ENCODE measurements at regions not wholly inside any gene's neighbourhood (a gene's known extent, or its start where the extent isn't known, plus 50 kb on each side); places are given as distances from the start of the nearest gene placed in this dataset.
A peak's percentile ranks its signal among the peaks of the same experiment; 100 is the strongest.

DNA sequence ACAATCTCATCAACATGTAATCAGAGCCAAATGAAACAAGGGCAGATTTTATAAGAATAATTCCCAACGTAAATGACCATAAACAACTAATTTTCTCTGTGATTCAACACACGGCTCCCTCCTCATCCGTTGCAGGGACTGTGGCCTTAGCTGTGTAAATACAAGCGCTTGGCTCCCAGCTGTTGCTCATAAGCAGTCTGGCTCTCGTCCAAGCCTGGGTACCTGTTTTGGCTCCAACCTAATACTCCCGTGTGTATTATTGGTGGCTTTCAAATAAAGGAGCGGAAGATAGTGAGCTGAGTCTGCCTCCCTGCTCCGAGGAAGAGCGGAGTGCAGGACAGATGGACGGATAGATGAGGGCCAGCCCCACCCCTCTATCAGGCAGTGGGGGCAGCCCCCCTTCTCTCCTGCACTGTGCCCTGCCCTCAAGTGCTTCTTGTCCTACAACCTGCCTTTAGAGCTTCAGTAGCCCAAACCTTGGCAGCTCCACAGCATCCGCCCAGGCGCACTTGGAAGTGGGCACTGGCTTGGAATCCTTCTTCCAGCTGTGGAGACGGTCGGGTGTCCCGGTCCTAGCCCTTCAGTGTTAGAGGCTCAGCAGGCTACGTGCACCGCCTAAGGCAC, 670.9 kb downstream of the BRD1 start:
- DNase-seq, result peak in 1 of 2 experiments; percentile 54

DNA sequence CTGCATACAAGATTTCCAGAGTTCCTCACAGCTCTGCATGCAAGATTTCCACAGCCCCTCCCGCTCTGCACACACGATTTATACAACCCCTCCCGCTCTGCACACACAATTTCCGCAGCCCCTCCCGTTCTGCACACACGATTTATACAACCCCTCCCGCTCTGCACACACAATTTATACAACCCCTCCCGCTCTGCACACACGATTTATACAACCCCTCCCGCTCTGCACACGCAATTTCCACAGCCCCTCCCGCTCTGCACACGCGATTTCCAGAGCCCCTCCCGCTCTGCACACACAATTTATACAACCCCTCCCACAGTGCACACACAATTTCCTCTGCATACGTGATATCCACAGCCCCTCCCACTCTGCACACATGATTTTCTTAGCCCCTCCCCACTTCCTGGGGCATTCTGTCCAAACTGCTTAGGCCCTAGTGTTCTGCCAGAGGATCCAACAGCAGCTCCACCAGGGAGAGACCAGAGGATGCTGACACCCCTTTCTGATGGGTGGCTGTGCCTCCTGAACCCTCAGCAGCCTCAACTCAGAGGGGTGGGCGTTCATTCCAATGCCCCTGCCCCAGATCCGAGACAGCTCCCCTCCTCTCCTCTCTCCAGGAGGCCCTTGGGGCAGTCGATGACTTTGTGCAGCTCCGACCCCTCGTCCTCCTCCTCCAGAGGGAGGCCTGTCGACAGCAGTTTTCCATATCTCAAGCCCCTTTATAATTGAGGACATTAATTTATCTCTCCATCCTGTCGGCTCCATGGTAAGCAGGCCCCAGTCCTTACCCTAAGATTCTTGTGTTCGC, 671.7 kb downstream of the BRD1 start:
- no peak for DNase-seq

- DNase-seq, result no peak
These were observed 672.5 kb downstream of the BRD1 start for GRCh38 chr22:49155039-49155769.

DNA sequence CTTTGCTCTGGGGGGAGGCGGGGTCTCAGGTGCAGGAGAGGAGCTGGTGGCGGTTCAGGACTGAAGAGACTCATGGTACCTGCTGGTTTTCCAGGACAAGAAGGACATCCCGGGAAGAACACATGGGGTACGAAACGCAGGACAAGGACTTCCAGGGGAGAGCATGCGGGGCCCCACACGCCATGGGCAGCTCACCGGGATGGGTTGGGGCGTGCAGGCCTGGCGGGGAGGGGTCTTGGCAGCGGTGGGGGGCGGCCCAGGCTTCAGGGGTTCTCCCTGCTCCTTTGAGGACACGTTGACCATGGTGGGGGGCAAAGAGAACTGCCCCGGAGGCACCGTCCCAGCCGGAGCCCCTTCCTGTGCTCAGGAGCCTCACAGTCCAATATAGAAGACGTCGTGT, 673.2 kb downstream of the BRD1 start:
- no peak for DNase-seq

- DNase-seq, result no peak
These were observed 673.8 kb downstream of the BRD1 start for GRCh38 chr22:49153921-49154320.

DNA sequence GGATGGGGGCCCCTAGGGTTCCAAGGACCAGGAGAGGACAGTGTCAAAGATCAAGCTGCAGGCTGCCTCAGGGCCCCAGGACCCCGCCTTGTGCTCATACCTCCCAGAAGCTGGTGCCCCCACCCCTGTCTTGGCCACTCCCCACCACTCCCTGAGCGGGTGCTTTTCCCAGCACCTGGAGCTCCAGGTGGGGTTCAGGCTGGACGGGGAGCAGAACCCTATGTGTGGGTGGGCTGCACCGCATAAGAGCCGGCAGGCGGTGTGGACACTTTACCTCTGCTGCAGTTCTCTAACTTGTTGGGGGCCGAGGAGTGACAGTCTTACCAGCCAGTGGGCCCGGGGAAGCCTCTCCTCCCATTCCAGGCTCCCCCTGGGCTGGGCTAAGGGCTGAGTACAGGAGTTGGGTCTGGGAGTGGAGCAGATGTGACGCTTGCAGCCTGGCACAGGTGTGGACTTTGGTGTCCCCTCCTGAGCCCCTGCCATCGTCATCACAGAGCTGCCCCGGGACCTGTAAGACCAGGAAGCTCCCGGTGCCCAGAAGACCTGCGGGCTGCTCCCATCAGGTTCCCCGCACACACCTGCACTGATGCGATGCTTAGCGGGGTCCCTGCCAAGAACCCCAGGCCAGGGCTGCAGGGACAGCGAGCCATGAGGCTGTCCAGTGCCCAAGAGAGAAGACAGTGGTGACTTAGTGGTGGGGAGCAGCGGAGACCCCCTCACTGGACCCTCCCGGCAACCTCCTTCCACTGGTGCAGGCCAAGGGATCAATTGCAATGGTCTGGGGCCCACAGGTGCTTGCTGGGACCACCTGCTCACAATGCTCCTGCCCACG, 674.5 kb downstream of the BRD1 start:
- DNase-seq, result no peak

- DNase-seq, result no peak
These were observed 675.3 kb downstream of the BRD1 start for GRCh38 chr22:49152127-49152938.

DNA sequence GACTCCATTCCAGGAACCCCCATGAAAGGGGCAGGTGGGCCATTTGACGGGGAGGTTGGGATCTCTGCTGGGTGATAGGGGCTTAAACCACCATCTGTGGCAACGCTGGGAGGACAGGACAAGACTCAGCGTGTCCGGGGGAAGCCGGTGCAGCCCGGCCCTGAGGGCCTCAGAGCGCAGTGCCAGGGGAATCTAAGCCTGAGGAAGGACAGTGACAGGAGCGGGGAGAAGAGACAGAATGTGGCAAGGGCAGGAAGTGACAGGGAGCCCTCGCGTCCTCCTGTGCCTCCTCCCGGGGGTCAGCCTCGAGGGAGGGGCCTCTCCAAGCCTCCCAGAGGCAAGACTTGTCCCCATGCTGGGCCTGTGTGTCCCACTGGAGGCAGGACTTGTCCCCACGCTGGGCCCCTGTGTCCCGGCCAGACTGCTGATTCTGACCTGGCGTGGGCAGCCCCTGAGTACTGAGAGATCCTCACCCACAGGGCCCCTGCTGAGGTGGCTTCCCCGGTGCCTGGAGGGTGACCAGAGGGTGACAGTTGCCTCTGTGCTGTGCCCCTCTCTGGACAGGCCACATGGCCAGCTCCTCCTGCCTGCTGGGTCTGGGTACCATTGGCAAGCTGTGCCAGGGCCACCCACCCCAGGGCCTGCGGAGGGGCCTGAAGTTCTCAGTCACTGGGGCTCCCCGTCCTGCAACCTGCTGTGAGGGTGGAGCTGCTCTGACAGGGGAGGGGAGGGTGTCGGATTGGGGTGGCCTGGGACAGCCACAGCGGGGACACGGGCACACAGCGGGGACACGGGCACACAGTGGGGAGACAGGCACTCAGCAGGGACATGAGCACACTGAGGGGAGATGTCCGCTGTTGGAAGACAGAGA, 676.2 kb downstream of the BRD1 start:
- DNase-seq, result no peak

DNA sequence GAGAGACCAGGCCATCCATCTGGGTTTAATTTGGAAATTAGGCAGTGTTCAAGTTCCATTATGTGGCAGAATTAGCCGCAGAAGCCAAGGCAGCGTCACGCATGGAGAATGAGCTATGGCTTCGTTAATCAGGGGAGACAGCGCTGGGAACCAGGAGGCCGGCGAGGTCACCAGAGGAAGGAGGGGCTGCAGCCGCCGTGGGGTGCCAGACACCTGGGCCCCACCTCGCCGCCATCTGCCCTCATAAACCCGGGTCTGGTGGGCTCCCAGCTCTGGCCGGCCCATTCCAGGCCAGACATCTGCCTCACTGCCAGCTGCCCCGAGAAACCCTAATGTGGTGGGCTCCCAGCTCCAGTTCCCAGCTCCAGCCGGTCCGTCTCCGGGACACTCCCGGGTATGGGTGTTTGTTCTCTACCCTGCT, 676.9 kb downstream of the BRD1 start:
- DNase-seq, result no peak

- DNase-seq, result no peak
These were observed 677.7 kb downstream of the BRD1 start for GRCh38 chr22:49149721-49150608.

DNA sequence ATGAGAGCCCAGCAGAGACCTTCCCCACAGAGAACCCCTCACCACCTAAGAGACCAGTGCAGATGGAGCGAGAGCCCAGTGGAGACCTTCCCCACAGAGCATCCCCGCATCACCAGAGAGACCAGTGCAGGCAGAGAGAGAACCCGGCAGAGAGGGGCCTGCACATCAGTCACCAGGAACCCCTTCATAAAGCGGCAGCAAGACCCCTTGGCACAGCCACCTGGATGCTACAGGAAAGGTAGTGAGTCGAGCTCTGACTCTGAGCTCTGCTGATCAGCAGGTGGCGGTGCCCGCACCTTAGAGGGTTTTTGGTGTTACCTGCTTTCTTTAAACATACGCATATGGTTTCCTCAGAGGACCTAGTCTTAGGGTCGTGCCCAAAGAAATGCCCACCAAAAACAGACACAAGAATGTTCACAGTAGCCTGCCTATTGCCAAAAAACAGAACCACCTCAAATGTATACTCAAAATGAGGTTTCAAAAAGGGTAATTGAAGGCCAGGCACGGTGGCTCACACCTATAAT, 678.7 kb downstream of the BRD1 start:
- DNase-seq, result no peak

GRCh38 chr22:49147617-49148175, 680.0 kb downstream of the BRD1 start:
- no peak for DNase-seq

DNA sequence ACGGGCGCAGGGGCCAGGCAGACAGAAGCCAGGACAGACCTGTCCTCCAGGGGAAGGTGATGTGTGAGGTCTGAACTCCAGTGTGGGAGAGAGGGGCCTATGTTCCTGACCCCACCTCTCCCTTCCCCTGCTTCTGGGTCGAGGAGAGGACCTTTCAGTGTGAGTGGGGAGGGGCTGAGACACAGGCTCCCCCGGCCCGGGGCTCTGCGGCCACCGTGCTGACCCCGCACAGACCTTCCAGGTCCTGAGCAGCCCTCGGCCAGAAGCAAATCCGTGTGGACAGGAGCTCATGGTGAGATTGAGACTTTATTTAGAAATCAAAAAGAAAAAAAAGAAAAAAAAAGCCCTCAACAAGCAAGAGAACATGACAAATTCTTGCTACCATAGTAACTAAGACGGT, 680.5 kb downstream of the BRD1 start:
- DNase-seq, result no peak

GRCh38 chr22:49146511-49146910, 681.2 kb downstream of the BRD1 start:
- DNase-seq, result no peak

DNA sequence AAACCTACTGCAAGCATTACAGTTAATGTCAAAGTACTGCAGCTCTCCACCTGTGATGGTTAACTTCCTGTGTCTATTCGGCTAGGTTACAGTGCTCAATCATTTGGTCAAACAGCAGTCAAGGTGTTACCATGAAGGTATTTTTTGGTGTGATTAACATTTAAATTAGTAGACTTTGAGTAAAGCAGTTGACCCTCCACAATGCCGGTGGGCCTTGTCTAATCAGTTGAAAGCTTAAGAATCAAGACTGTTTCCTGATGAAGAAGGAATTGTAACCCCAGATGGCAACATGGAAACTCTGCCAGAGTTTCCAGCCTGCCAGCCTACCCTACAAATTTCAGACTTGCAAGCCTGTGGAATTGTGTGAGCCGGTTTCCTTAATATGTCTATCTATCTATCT, 683.9 kb downstream of the BRD1 start:
- DNase-seq, result no peak

DNA sequence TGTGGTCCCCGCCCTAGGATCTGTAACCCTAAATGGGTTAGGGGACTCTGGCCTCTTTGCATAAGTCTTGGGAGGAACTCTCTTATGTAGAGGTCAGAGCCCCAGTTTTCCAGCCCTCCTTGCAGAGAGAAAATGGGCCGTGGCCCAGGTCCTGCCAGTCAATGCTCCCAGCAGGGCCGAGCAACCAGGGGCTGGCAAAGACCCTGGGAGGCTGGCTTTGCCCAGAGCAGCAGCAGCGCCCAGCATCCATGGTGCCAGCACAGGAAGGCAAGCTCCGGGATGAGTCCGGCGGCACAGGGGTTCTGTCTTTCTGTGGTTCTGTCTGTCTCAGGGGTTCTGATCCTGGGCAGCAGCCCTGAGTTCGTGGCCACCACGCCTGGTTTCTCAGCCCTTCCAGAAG, 684.8 kb downstream of the BRD1 start:
- no peak for DNase-seq

GRCh38 chr22:49142296-49142695, 685.4 kb downstream of the BRD1 start:
- DNase-seq, result no peak

- no peak for DNase-seq
These were observed 685.9 kb downstream of the BRD1 start for GRCh38 chr22:49141761-49142160.

DNA sequence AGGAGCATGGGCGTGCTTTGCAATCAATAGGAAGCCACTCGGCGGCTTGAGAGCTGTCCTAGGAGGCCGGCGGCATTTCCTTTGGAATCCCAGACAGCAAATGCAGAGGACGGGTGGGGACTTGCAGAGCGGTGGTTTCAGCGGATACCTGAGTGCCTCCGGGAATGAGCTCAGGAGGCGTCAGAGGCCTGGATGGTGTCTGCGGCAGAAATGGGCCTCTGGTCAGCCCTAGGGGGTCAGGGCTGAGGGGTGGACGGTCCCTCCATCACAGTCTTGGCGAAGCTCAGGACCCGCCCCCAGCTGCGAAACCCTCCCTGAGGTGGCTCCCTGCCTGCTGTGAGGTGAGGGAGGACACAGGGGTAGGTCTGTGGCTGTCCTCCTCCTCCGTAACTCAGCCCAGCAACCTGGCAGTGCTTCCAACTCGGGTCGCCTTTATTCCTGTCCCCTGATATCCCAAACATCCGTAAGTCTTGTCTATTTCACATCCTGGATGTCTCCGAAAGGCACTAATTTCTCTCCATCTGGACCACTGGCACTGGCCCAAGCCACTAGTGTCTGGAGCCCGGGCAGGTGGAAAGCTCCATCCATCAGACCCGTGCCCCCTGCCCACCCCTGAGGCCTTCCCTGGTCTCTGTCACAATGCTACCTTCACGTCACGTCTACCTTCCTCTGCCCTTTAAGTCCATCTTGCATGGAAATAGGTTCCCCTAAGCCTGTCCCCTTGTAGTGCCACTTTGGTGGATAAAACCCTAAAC, 686.6 kb downstream of the BRD1 start:
- no peak for DNase-seq

All from NCI-H1930 (cell line).